Panc1 (cell line): ENCODE measurements at regions not wholly inside any gene's neighbourhood (a gene's known extent, or its start where the extent isn't known, plus 50 kb on each side); places are given as distances from the start of the nearest gene placed in this dataset.

Experiments used
- ATAC-seq: fragments of 200-7000 bp; cut with Tn5 transposase; 2 replicates; pipeline ENCODE4 v1.9.1; 2020; ENCODE audit warnings: mild to moderate bottlenecking, moderate library complexity
- BruUV-seq: library from RNA; stranded (reverse); fragments of 400-500 nt; replicated peaks from 2 replicates; lab custom pipeline; 2021; lab: Mats Ljungman, UMichigan
- CTCF ChIA-PET: fragments of 300-600 bp; sonication (Branson Sonifier 250); formaldehyde crosslinking; loops from one replicate; lab custom pipeline; 2022; ENCODE audit warnings: antibody characterized with exemption; lab: Charles Lee
- POLR2A ChIA-PET: fragments of 300-600 bp; sonication (Branson Sonifier 250); formaldehyde crosslinking; loops from one replicate; lab custom pipeline; 2022; ENCODE audit warnings: antibody characterized with exemption; lab: Charles Lee
- DNase-seq: peaks from one replicate; pipeline ENCODE4 v3.0.0-alpha.2; 2010; ENCODE audit warnings: low read depth, low spot score
- H3K27ac ChIP-seq: 2 replicates; pipeline ENCODE4 v1.5.1; 2011; ENCODE audit warnings: mild to moderate bottlenecking, low read length, inconsistent platforms
- H3K27me3 ChIP-seq: fragments of 200-500 bp; sonication (Bioruptor generic); 2 replicates; pipeline ENCODE4 v1.6.0; 2014; ENCODE audit warnings: low read length, inconsistent platforms; ENCODE audit not compliant: control insufficient read depth, insufficient read depth
- H3K36me3 ChIP-seq: fragments of 200-500 bp; sonication (Bioruptor generic); 2 replicates; pipeline ENCODE4 v1.5.1; 2014; ENCODE audit warnings: inconsistent platforms, mild to moderate bottlenecking, low read length, moderate library complexity; ENCODE audit not compliant: control insufficient read depth, insufficient read depth
- H3K4me1 ChIP-seq: 2 replicates; pipeline ENCODE4 v1.5.1; 2011; ENCODE audit warnings: inconsistent platforms, mild to moderate bottlenecking, low read length, moderate library complexity; ENCODE audit not compliant: control insufficient read depth, insufficient read depth
- H3K4me3 ChIP-seq, 2 experiments: 2 replicates each; pipeline ENCODE4 v1.5.1; 2011 to 2012; ENCODE audit warnings: low read depth in 2 of 2, low read length in 2 of 2, mild to moderate bottlenecking in 2 of 2, inconsistent platforms in 1 of 2, moderate library complexity in 1 of 2
- H3K9me3 ChIP-seq: fragments of 200-500 bp; sonication (Bioruptor generic); 2 replicates; pipeline ENCODE4 v1.5.1; 2014; ENCODE audit warnings: low read depth, mild to moderate bottlenecking, inconsistent platforms, low read length, moderate library complexity; ENCODE audit not compliant: control insufficient read depth, insufficient read depth
- CTCF ChIP-seq: fragments of 450-650 bp; IDR thresholded peaks from 2 replicates; pipeline ENCODE4 v1.5.1; 2017; ENCODE audit warnings: mild to moderate bottlenecking
- POLR2AphosphoS5 ChIP-seq: IDR thresholded peaks from 2 replicates; pipeline ENCODE4 v1.6.1; 2012; ENCODE audit warnings: mild to moderate bottlenecking, low read depth, low read length, moderate library complexity
- REST ChIP-seq, 2 experiments: IDR thresholded peaks; 2 replicates each; pipeline ENCODE4 v1.6.1; 2011 to 2012; ENCODE audit warnings: low read depth in 2 of 2, control low read depth in 1 of 2, low read length in 1 of 2, mild to moderate bottlenecking in 1 of 2, moderate library complexity in 1 of 2; ENCODE audit not compliant: insufficient read depth in 1 of 2
- SIN3A ChIP-seq: IDR thresholded peaks from 2 replicates; pipeline ENCODE4 v1.6.1; 2012; ENCODE audit warnings: low read depth, mild to moderate bottlenecking, low read length, moderate library complexity, borderline replicate concordance; ENCODE audit not compliant: insufficient read depth
- TCF7L2 ChIP-seq: IDR thresholded peaks from 2 replicates; pipeline ENCODE4 v1.6.1; 2011; ENCODE audit warnings: mild to moderate bottlenecking, low read depth, low read length, inconsistent platforms
- in situ Hi-C: cut with HindIII; loops from 2 replicates; pipeline ENCODE4 v1.10.0; 2016; ENCODE audit warnings: low sequenced_read_pairs, low pct_unique_long_range_greater_than_20kb
- intact Hi-C: fragments of 100-400 bp; cut with micrococcal nuclease; formaldehyde crosslinking; loops from one replicate; pipeline ENCODE4 v1.10.0; 2022; ENCODE audit not compliant: unreplicated experiment

GRCh38 chr20:46816886-46817638 is 77.6 kb upstream of the EYA2 start:
- CTCF ChIA-PET = no interaction called here

GRCh38 chr20:46820682-46821081 is 74.0 kb upstream of the EYA2 start:
- no peak overlapping the region for H3K4me3 ChIP-seq
- CTCF ChIA-PET = no interaction called here
- H3K36me3 ChIP-seq = no peaks in the 10 kb centered on the region
- BruUV-seq = no TSS peak
- H3K27ac ChIP-seq = no peak overlapping the region
- no peaks in the 10 kb centered on the region for H3K4me1 ChIP-seq
- POLR2A ChIA-PET = no interaction called here
- peaks cover 2% of the 10 kb centered on the region; the same call in 1 of the 2 replicates for H3K27me3 ChIP-seq
- no peak for TF ChIP-seq REST (IDR thresholded peaks at IDR 0.05; ENCODE audit: insufficient read depth in 1 of 2, low read depth in 2 of 2, low read length in 1 of 2)
- TF ChIP-seq CTCF = no peak
- no peak for TF ChIP-seq POLR2AphosphoS5
- TF ChIP-seq TCF7L2 = no peak
- no peak for TF ChIP-seq SIN3A
- DNase-seq (no peak), ATAC-seq (no peak)
- H3K9me3 ChIP-seq = no peaks in the 10 kb centered on the region
- in situ Hi-C loops (no loop called here), intact Hi-C loops (no loop called here)

More at GRCh38 chr20:46816886-46817638, 77.6 kb upstream of the EYA2 start:
- intact Hi-C loops = no loop called here
- ATAC-seq (no peak), DNase-seq (no peak)
- H3K27me3 ChIP-seq = peaks cover 2% of the 10 kb centered on the region; the same call in 1 of the 2 replicates
- H3K9me3 ChIP-seq = no peaks in the 10 kb centered on the region
- in situ Hi-C loops = no loop called here
- no peak overlapping the region for H3K4me3 ChIP-seq
- POLR2A ChIA-PET = no interaction called here
- peaks cover 7% of the 10 kb centered on the region for H3K4me1 ChIP-seq
- no peak for TF ChIP-seq CTCF
- no peak for TF ChIP-seq TCF7L2
- no peak for TF ChIP-seq POLR2AphosphoS5
- no peak for TF ChIP-seq REST (IDR thresholded peaks at IDR 0.05; ENCODE audit: insufficient read depth in 1 of 2, low read depth in 2 of 2, low read length in 1 of 2)
- TF ChIP-seq SIN3A = no peak
- H3K27ac ChIP-seq = no peak overlapping the region
- no peaks in the 10 kb centered on the region for H3K36me3 ChIP-seq
- no TSS peak for BruUV-seq
